ENCODE measurements at regions not wholly inside any gene's neighbourhood (a gene's known extent, or its start where the extent isn't known, plus 50 kb on each side); places are given as distances from the start of the nearest gene placed in this dataset.

DNA sequence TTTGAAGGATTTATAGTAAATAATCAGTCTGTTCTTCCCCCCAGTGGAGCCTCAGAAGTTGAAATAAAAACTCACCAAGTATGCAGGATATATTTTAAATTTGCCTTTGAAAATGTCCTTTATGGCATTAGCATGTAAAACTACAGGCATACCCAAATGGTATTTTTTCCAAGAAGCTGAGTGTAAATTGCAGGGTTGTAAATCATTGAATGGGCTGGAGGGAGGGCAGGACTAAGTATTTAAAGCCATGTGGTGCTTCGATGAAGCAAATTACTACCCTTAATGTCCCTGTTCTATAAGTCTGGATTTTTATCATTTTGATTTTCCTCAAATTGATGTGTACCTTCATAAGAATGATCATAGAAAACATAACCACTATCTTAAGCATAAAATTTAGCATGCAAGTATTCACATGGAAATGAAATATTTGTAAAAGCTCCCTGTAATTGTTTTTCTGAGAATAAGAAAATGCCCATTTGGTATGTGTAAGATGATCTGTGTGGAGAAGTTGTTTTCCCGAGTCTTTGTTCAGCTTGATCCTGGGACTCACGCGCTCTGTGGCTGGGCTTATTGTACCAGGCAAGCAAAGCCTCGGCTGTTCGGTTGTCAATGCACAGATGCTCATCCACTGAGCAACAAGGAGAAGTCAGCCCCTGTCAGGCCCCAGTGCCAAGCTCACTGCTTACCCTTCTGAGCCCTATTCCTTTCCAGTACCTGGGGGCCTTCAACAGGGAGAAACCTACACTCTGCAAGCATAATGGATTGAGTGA is 66.7 kb downstream of the CD164 start:
- no peak for DNase-seq (ENCODE audit: low spot score)

GRCh38 chr6:109314313-109314712 is 68.0 kb downstream of the CD164 start:
- no peak for DNase-seq (ENCODE audit: low spot score)

DNA sequence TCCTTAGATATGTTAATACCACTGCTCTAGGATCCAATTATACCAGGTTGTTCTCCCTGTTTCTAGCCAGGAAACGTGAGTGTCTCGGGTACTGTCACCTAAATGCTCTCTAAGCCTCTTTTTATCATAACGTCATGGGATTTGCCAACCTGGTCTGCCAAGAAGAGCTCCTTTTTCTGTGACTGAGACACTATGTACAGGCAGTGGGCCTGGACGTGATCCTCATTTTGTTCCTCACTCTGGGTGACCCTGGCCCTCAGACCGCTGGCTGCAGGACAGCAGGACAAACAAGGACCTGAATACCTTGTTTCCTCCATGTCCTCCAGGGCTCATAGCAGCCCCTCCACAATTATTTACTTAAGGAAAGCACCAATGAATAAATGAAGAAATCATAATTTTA is 69.1 kb downstream of the CD164 start:
- DNase-seq (ENCODE audit: low spot score) = no peak

DNA sequence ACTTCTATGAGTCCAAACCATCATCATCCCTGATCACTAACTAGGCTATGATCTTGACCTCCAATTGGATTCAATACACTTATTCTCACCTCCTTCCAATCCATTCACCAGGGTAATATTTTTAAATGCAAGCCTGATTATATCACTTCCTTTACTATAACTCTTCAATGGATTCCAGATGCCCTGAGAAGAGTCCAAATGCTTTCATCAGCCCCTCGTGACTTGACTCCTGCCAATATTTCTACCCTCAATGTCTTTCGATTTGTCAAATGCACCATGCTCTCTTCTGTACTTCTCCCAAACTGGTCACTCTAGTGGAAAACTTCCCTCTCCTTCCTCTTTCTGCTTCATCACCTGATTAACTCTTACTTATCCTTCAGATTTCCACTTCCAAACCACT is 70.8 kb downstream of the CD164 start:
- DNase-seq (ENCODE audit: low spot score) = no peak

DNA sequence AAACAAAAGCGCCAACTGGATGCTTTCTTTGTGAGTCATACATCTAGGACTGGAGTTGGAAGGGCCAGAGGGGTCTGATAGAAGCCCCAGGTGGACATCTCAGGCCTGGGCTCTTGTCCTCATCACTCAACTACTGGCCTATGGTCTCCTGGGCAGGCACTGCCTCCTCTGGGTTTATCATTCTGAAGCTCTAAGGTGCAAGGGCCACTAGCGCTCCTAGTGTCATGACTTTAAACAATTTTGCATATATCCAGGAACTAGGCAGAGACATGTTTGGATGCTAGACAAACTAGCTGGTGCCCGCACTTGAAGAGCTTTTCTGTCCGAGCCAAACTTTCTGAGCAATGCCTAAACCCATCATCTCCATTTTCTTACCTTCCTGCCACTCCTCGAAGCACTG is 72.3 kb downstream of the CD164 start:
- DNase-seq (ENCODE audit: low spot score) = no peak

DNA sequence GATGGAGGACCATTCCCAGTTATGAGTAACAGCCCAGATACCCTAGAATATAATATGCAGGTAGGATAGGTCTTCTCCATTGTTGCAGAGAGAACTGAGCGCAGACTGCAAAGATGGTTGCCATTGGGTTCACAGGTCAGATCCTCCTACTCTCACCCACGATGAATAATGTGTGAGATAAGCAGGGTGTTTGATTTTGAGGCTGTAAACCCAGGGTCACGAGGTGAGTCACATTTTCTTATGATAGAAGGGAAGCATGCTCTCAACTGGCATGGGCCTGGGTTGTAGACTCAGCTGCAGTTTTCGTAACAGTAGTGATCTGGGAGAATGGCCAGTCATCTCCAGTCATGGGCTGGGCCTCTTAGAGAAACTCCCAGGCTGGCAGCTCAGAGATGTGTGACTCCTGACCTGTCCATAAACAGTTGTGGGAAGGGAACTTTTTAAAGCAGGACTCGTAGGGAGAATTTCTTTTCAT is 74.2 kb downstream of the CD164 start:
- peak; percentile 76 for DNase-seq (ENCODE audit: low spot score)

- DNase-seq (ENCODE audit: low spot score) = no peak
These were observed 75.5 kb downstream of the CD164 start for GRCh38 chr6:109306733-109307132.

- no peak for DNase-seq (ENCODE audit: low spot score)
These were observed 77.2 kb downstream of the CD164 start for GRCh38 chr6:109305028-109305427.

DNA sequence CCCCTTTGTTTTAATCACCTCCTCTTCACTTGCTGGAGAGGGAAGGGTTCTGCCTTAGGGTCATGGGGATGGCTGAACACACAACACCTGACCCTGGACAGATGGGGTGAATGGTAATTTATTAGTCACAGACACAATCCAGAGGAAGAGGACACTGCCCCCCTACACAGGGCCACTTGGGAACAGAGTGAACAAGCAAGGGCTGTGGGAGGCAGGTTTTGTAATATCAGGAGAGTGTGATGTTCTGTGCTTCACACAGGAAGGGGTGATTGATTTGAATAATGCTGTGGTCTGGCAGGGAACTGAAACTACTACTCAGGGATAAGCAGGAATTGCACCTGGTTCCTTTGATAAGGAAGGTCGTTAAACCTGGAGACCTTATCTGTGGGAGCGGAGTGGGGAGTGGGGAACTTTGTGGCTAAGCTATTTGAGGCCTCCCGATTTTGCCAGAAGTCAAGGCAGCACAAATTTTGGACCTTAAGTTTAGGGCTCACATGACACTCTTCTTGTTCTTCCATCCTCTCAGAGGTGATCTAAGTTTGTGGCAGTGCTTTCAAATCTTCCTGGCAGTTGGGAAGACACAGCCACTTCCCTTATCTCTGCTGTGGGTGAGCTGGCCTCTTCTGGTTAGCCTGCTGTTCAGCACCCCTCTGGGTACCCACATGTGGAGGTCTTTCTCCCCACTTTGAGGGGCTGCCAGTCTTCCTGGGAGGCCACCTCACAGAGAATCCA is 77.8 kb downstream of the CD164 start:
- DNase-seq (ENCODE audit: low spot score) = no peak

DNA sequence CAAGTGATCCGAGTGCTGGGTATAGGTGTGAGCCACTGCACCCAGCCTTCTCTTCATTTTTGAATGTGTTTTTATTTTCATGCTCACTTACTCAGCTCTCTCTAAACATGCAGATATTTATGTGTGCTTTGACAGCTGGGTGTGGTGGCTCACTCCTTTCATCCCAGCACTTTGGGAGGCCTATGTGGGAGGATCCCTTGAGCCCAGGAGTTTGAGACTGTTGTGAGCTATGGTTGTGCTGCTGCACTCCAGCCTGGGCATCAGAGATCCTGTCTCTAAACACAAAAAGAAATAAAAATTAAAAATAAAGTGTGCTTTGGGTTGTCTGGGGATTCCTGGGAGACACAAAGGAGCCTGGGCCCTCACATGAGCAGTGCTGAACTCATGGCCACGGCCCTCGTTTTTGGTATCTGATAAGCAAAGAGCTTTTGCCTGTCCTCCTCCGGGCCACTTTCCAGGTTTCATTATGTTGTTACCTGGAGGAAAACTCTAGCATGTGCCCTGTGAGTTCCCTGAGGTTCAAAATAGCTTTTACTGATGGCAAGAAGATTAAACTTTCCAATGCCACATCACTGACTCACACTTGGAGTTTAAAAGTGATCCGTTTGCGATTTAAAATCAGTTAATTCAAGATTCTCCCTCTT is 78.5 kb downstream of the CD164 start:
- DNase-seq (ENCODE audit: low spot score) = no peak

DNA sequence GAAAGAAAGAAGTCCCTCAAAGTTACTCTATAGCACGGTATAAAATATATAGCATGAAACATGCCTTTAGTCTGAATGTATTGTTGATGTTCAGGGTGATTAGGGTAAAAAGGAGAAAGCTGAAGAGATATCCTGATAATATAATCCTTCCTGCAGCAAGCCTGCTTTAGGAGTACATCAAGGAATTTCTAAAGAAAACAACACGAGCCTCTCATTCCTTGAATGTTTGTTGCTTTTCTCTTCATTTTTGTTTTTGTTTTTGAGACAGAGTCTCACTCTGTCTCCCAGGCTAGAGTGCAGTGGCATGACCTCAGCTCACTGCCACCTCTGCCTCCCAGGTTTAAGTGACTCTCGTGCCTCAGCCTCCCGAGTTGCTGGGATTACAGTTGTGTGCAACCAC is 79.1 kb downstream of the CD164 start:
- DNase-seq (ENCODE audit: low spot score) = no peak

GRCh38 chr6:109302176-109302575 is 80.1 kb downstream of the CD164 start:
- no peak for DNase-seq (ENCODE audit: low spot score)

GRCh38 chr6:109301418-109301817 is 80.8 kb downstream of the CD164 start:
- no peak for DNase-seq (ENCODE audit: low spot score)

DNA sequence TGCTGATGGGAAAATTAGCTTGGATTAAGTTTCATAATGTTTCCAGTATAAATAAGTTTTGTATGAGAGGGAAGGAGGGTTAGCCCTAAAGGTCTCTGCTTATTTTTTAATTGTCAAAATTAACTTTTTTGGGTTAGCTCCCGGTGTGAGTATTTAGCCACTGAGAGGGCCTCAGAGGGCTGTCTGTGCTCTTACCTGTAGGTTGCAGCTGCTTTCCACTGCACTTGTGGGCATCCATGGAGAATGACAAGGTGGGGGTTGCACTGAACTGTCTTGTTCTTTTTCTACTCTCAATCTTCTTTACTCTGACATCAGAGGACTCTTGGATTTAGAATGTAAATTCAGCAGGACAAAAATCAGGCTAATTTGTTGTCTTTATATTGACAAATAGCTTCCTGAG is 81.4 kb downstream of the CD164 start:
- no peak for DNase-seq (ENCODE audit: low spot score)

GRCh38 chr6:109299776-109300564 is 82.3 kb downstream of the CD164 start:
- no peak for DNase-seq (ENCODE audit: low spot score)

- DNase-seq (ENCODE audit: low spot score) = no peak
These were observed 83.0 kb downstream of the CD164 start for GRCh38 chr6:109299265-109299607.

GRCh38 chr6:109298605-109299264 is 83.5 kb downstream of the CD164 start:
- peak; percentile 8 for DNase-seq (ENCODE audit: low spot score)

GRCh38 chr6:109297406-109298110 is 84.7 kb downstream of the CD164 start:
- DNase-seq (ENCODE audit: low spot score) = peak; percentile 83

DNA sequence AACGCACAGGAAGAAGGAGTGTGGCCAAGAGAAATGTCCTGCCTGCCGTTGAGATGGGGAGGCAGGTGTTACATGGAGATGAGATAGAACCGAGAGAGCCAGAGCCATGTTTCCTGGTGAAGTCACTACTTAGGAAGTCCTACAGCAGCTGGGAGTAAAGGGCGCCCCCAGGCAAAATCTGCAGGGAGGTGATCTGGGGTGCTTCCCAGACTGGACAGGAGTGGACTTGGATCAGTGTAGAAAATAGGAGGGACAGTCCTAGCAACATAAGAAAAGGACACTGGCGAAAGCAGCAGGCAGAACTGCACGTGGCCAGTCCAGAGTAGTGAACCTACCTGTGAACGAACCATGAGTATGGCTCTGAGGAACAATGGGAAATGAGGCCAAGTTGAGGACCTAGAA is 85.3 kb downstream of the CD164 start:
- no peak for DNase-seq (ENCODE audit: low spot score)

DNA sequence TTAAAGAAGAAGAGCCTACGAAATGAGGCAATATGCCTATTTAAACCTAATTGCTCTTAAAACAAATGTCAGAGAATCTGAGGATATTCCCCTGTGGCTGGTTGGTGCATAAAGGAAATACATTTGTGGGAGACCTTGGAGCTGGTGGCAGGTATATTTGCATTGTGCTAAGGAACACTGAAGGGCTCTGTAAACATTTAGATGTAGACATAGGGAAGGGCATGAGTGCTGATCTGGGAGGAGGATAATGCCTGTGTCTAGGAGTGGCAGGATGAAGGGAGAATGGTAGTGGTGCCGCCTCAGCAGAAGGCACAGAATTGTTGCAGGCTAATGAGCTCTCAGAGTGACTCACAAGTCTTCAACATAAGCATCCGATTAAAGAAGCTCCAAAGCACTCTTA is 85.8 kb downstream of the CD164 start:
- DNase-seq (ENCODE audit: low spot score) = no peak

DNA sequence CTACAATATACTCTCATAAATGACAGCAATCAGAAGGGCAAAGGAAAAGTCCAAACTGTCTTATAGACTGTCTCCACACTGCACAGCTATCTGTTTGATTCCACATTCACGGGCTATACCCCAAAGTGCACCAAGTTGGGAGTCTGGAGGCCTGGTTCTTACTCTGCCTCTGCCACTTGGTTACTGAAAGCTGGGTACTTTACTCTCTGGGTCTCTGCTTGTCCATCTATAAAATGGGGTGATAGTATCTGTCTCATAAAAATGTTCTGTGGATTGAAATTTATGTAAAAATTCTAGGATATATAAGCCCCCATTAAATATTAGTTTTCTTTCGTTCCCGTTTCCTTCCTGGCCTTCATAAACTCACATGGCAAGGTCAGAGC is 86.5 kb downstream of the CD164 start:
- DNase-seq (ENCODE audit: low spot score) = no peak

Data from umbilical cord (tissue), 1 donor.